ENCODE measurements at regions not wholly inside any gene's neighbourhood (a gene's known extent, or its start where the extent isn't known, plus 50 kb on each side); places are given as distances from the start of the nearest gene placed in this dataset.

GRCh38 chr14:42374332-42374731 is 767.7 kb downstream of the LRFN5 start:
- DNase-seq (ENCODE audit: low spot score) = no peak
- in situ Hi-C loops (cut with MboI; ENCODE audit: low sequenced_read_pairs, unreplicated experiment) = no loop called here
- TF ChIP-seq, protein P1, sequence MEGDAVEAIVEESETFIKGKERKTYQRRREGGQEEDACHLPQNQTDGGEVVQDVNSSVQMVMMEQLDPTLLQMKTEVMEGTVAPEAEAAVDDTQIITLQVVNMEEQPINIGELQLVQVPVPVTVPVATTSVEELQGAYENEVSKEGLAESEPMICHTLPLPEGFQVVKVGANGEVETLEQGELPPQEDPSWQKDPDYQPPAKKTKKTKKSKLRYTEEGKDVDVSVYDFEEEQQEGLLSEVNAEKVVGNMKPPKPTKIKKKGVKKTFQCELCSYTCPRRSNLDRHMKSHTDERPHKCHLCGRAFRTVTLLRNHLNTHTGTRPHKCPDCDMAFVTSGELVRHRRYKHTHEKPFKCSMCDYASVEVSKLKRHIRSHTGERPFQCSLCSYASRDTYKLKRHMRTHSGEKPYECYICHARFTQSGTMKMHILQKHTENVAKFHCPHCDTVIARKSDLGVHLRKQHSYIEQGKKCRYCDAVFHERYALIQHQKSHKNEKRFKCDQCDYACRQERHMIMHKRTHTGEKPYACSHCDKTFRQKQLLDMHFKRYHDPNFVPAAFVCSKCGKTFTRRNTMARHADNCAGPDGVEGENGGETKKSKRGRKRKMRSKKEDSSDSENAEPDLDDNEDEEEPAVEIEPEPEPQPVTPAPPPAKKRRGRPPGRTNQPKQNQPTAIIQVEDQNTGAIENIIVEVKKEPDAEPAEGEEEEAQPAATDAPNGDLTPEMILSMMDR (IDR thresholded peaks at IDR 0.05; ENCODE audit: borderline replicate concordance, control extremely low read depth, extremely low read depth, insufficient read depth, missing control alignments) = no peak

GRCh38 chr14:42370056-42370455 is 763.4 kb downstream of the LRFN5 start:
- no peak for DNase-seq (ENCODE audit: low spot score)
- in situ Hi-C loops (cut with MboI; ENCODE audit: low sequenced_read_pairs, unreplicated experiment) = no loop called here
- TF ChIP-seq, protein P1 (IDR thresholded peaks at IDR 0.05; ENCODE audit: borderline replicate concordance, control extremely low read depth, extremely low read depth, insufficient read depth, missing control alignments) = no peak

GRCh38 chr14:42368234-42368633 is 761.6 kb downstream of the LRFN5 start:
- in situ Hi-C loops (cut with MboI; ENCODE audit: low sequenced_read_pairs, unreplicated experiment) = no loop called here
- no peak for DNase-seq (ENCODE audit: low spot score)
- TF ChIP-seq, protein P1 (IDR thresholded peaks at IDR 0.05; ENCODE audit: borderline replicate concordance, control extremely low read depth, extremely low read depth, insufficient read depth, missing control alignments) = no peak

DNA sequence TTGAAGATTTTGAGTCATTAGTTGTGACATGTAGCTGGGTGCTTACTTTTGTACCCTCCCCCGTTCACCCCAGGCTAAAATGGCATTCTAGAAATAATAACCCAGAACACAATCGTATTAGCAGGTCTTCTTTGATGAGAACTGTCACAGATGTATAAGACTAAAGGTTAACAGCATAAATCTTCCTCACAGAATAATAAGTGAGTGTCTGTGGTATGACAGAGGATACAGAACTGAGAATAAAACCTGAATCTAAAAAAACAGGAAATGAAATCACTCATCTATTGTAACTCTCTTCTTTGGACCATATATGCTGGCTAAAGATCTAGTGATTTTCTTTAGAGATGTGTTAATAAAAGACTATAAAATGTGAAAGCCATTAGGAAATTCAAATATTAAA is 746.6 kb downstream of the LRFN5 start:
- TF ChIP-seq, protein P1 (IDR thresholded peaks at IDR 0.05; ENCODE audit: borderline replicate concordance, control extremely low read depth, extremely low read depth, insufficient read depth, missing control alignments) = no peak
- peak; percentile 7 for DNase-seq (ENCODE audit: low spot score)
- in situ Hi-C loops (cut with MboI; ENCODE audit: low sequenced_read_pairs, unreplicated experiment) = no loop called here

DNA sequence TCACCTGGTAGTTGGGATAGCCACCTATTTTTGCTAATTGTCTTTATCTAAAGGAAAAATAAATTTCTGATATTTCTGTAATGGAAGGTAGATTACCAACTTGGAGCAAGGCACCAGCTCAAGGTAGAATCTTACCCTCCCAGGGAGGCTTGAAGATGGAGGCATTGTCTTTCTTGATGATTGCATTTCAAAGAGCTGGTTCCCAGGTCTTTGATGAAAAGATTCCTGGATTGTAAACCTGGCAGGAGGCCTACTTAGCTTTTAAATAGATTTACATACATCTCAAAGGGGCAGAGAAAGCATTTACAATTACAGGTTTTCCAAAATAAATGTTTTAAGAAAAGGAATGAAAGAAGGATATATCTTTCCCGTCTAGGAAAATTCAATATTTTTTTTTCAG is 729.2 kb downstream of the LRFN5 start:
- in situ Hi-C loops (cut with MboI; ENCODE audit: low sequenced_read_pairs, unreplicated experiment) = no loop called here
- TF ChIP-seq, protein P1 (IDR thresholded peaks at IDR 0.05; ENCODE audit: borderline replicate concordance, control extremely low read depth, extremely low read depth, insufficient read depth, missing control alignments) = no peak

GRCh38 chr14:42334931-42335330 is 728.3 kb downstream of the LRFN5 start:
- TF ChIP-seq, protein P1 (IDR thresholded peaks at IDR 0.05; ENCODE audit: borderline replicate concordance, control extremely low read depth, extremely low read depth, insufficient read depth, missing control alignments) = no peak
- no peak for DNase-seq (ENCODE audit: low spot score)
- in situ Hi-C loops (cut with MboI; ENCODE audit: low sequenced_read_pairs, unreplicated experiment) = no loop called here

More for the DNA sequence above, 729.2 kb downstream of the LRFN5 start:
- DNase-seq (ENCODE audit: low spot score) = no peak

DNA sequence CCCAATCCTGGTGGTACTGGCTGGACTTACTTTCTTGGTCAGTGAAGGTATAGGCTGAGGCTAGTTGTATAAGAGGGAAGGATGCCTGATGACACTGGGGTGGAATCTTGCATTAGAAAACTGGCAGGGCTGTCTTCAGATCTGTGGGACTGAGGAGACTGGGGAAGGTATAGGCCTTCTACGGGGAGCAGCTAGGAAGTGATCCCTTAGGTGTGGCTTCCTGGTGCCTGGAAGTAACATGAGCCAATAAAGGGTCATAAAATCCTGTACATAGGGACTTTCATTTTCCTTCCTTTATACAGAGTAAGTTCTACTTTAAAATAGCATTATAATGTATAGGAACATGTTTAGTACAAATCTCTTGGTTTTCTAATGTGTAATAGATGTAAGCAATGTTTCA is 716.8 kb downstream of the LRFN5 start:
- TF ChIP-seq, protein P1 (IDR thresholded peaks at IDR 0.05; ENCODE audit: borderline replicate concordance, control extremely low read depth, extremely low read depth, insufficient read depth, missing control alignments) = no peak
- no peak for DNase-seq (ENCODE audit: low spot score)
- in situ Hi-C loops (cut with MboI; ENCODE audit: low sequenced_read_pairs, unreplicated experiment) = no loop called here

All from GM13976 (cell line).